SK-N-DZ (cell line): ENCODE measurements at regions not wholly inside any gene's neighbourhood (a gene's known extent, or its start where the extent isn't known, plus 50 kb on each side); places are given as distances from the start of the nearest gene placed in this dataset.

Source experiments
- DNase-seq: peaks from one replicate; pipeline ENCODE4 v3.0.0-alpha.2; 2015; ENCODE audit warnings: low spot score

DNA sequence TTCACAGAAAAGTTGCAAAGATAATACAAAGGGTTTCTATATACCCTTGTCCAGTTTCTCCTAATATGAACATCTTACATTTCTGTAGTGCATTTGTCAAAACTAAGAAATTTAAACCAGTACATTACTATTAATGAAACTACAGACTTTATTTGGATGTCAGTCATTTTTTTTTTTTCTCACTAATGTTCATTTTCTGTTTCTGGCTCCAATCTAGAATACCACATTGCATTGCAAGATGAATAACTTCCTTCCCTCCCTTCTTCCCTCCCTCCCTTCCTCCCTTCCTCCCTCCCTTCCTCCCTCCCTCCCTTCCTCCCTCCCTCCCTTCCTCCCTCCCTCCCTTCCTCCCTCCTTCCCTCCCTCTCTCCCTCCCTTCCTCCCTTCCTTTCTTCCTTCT lies 509.2 kb upstream of the MCTP2 start:
- DNase-seq = no peak

DNA sequence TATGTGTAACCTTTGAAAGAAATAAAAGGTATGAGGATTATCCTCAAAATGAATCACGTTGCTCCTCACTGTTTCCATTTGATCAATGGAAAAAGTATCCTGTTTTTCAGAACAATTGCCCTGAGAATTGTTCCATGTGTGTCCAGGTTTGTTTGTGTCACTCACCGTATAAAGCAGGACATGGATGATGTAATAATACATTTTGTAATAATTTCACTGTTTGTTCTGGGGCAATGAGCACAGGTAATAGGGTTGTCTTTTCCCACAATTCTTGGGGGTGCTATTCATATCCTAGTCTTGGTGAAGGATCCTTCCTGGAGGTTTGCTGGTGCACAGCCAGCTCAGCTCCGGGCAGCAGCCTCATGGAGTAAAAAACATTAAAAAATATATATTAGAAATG lies 510.8 kb upstream of the MCTP2 start:
- DNase-seq = no peak

DNA sequence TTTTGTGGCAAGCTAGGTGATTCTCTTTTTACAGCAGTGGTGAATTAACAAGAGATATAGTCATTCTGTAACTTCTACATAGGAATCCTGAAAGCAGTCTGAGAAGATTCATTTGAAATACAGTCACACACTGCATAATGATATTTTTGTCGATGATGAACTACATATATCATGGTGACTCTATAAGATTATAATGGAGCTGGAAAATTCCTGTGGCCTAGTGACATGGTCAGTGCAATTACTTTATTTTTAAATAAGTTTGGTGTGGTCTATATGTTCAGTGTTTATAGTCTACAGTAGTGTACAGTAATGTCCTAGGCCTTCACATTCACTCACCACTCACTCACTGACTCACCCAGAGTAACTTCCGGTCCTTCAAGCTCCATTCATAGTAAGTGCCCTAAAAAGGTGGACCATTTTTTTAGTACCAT lies 511.4 kb upstream of the MCTP2 start:
- no peak for DNase-seq

DNA sequence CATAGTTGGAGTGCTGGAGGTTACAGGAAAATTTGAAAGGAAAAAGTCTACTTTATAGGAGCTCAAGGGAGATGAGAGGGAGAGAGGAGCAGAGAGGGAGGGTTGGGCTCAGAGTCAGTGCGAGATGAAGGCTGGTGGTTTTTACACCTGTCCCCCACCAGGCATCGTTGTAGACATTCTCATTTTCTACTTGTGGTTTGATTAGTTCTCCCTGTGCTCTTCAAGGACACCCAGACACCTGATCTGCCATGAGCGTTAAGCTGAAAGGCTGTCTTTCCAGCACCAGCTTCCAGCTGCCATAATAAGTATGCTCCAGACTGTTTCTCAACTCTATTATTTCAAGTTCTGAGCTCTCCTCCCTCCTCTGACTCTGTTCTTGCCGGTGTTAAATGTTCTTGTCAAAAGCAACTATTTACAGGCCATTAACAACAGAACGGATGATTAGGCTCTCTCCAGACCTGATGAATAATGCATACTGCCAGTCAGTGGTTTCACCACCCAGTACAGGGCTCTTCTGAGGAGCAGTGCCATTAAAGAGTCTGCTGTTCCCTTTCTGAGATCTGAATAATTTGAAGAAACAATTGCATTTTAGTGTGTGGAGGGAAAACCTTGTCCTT lies 514.6 kb upstream of the MCTP2 start:
- DNase-seq = no peak

DNA sequence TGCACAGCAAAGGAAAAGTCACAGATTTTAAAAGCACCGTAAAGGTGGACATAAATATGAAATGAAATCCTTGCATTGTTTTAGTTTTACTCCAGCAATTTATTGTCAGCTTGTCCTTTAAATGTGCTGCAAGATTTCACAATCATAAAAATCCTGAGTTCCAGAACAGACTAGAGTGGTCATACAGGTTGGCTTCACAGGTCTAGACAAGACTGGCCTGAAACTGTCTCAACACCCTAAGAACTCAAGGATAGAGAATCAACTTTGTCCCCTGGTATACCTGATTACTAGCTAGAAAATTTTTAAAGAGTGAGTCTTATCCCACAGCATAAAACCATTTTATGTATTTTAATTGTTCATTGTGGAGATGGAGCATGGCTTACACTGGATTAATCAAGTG lies 521.7 kb upstream of the MCTP2 start:
- DNase-seq = no peak

DNA sequence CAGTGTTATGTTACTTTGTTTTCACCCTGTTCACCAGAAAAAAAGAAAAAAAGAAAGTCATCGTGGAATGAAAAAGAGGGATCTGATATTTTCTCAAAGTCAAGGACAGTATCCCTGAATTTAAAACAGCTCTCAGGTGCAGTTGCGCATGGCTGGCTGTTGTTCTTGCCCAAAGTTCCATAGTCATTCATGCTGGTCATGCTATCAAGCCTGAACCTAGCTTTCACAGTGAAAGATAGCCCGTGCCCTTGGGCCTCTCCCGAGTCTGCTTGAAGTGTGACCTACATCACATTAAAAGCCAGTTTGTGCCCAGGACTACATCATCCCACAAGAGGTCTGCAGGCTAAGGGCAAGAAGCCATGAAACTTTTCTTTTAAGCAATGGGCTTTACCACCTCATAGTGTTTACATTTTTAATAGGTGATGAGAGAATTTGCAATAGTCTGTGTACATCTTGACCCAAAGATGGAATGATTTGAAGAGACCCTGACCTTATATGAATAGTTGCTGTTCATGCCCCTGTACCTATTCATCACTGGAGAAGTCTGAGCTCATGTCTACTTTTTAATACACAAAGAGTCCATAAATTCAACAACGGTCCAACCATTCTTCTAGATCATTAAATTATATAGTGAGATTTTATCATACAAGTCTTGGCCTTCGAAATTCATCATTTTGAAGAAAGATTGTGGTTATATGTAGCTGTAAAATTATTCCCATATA lies 522.5 kb upstream of the MCTP2 start:
- DNase-seq = no peak

DNA sequence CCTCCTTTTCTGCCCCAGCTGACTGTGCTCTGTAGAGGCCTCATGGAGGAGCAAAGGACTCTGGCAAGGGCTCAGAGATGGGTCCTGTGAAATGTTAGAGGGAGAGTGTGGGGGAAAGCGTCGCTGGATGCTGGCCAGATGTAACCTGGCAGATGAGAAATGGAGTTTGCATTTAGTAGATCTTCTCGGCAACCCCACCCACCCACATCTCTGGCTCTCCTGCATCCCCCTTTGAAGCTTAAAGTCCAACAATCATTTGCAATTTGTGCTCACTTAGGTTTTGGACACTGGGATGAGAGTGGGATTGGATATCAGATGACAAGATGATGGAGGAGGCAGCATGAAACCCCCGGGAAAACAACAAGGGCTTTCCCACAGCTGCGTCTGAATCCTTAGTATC lies 523.6 kb upstream of the MCTP2 start:
- DNase-seq = no peak

DNA sequence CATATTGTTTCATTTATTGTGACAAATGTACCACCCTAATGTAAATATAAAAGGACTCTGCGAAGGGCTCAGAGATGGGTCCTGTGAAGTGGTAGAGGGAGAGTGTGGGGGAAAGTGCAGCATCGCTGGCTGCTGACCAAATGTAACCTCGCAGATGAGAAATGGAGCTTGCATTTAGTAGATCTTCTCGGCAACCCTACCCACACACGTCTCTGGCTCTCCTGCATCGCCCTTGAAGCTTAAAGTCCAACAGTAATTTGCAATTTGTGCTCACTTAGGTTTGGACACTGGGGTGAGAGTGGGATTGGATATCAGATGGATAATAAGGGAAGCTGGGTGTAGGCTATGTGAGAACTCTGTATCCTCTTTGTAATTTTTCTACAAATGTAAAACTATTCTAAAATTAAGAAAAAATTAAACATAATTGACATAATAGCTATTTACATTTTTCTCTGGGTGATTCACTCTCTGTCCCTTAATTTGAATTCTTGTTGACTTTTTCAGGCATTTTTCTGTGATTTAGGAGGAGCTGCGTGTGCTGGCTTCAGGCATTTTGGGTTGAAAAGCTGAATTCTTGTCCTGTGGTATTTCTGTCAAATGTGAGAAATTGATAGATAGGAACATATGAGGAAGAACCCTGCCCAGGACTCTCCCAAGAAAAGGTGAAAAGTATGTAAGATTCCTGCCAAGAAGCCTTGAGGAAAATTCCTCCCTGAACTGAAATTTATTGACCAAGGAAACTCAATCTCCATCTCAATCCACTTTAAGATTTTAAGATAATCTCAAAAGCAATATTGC lies 524.7 kb upstream of the MCTP2 start:
- no peak for DNase-seq

DNA sequence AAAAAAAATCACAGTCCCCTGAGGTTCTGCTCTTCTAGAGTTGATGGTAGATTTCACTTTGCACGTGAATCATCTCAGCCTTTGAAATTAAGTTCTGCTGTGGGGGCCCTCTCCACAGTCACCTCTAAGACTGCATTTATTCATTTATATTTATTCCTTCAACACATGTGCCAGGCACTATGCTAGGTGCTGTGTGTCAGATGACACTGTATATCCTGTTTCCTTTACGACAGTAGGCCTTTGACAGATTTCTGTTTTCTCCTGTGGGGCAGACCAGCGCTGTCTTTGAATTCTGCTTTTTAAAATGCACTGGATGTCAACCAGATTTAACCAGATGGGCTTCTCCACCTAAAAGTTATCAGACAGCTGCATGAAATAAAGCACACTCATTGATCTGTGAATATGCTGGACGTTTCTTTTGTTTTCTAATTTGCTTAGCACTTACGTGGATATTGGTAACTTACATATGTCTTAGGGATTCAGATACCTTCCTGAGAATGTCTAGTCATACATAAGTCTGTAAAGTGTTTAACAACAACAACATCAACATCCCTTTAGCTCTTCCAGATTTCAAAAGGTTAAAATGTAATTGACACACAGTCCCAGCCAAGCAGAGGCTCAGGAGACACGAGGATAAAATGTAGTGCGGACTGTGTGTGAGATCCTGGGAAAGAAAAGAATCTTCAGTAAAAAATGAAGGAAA lies 525.5 kb upstream of the MCTP2 start:
- no peak for DNase-seq

DNA sequence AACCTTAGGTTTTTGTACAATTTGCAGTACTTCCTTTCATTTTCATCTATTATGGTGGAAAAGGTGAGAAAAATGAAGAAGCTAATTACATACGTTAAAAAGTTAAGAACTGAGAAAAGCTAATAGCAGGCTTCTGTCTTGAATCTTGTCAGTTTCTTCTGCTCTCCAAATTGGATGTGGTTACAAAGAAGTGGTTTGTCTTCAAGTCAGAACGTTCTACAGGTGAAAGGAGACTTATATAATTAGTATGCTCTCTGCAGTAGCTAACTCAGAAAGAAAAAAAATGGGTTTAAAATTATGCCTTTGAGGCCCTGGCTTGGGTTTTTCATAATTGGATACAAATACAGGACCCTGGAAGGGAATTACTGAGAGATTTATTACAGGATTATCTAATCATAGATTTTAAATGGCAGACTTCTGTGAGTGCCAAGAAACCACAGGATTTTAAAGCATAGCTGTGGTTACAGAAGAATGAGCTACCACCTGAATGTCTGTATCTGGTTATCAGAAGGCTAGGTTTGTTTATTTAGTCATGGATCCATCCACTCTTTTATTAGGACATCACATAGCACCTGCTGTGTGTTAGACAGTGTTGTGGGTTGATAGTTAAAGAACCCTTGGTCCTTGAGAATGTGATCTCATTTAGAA lies 528.1 kb upstream of the MCTP2 start:
- no peak for DNase-seq

DNA sequence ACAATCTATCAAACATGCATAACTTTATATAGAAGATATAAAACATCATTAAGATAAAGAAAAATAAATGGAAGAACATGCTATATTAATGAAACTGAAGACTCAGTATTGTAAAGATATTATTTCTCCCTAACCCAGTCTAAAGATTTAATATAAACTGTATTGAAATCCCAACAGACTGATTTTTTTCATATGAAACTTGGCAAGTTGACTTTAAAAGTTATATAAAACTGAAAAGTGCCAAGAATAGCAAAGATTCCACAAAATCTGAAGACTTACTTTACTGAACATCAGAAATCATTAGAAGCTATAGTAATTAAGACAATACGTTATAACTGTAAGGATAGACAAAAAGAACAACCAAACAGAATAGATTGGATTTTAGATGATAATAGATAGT lies 531.3 kb upstream of the MCTP2 start:
- no peak for DNase-seq

DNA sequence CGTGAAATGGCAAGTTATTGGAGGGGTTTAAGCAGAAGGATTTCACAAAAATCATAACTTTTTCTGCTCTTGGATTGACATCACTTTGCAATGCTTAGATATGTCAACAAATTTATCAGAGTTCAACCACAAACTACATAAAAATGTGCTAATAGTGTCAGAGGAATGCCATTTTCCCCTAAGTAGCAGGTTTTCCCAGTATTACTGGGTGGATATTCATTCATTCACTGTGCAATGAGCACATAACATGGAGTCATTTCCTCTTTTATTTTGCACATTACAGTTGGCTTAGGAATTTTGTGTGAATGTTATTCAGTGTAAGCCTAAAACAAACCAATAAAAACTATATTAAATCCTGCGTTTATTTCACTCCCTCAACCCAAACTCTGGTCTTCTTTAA lies 537.3 kb upstream of the MCTP2 start:
- no peak for DNase-seq

DNA sequence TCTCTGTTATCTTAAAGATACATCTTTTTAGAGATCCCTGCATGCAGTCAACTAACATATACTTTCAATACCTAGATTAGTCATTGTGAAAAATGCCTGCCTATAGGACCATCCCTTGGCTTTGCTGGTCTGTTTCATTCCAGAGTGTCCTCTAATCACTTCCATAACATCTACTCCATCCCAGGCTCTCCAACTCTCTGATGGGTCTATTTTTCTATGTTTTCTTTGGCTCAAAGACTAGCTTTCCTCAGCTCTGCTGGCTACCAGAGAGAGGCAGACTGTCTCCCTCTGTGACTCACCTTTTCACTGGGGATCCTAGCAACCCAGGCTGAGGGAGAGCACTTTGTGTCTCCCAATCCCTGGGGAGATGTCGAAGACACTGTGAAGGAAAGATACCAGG lies 547.7 kb upstream of the MCTP2 start:
- no peak for DNase-seq

DNA sequence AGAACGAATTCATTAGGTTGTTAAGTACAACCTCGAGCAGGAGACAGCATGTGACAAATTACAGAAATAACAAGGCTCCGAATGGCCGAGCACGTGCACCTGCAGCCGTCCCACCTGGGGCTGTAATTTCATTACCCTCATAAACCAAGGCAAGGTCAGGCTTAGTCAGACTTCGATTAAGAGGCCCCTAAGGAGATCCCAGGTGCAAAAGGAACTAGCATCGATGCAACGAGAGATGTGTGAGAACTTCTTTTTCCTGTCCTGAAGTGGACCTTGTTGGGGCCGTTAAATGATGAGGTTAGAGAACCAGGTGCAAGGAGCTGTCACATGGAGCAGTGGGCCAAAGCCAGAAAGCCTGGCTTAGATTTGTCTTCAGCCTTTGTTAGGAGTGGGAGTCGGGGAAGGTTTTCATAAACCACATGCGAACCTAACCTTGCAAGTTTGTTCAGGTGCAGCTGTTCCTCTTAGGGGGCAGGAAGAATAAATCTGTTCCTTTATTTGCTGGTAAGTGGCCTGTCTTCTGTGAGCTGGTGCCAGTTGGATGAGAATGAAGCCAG lies 559.9 kb upstream of the MCTP2 start:
- no peak for DNase-seq

DNA sequence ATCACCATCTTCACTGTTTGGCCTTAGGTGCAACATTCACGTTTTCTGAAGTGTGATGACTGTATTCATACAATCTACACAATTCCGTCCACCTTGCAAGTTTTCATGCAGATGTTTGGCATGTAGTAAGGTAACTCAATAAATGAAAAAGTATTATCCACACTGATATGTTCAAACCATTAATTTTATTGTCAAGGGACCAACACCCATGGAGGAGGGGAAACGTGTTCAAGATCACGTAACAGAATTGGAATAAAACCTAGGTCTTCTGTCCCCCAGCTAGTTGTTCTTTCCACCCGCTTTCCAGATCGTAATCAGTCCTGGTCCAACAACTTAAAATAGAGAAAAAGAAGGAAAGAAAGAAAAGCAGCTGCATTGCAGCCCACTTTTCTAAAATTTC lies 560.4 kb upstream of the MCTP2 start:
- DNase-seq = no peak

DNA sequence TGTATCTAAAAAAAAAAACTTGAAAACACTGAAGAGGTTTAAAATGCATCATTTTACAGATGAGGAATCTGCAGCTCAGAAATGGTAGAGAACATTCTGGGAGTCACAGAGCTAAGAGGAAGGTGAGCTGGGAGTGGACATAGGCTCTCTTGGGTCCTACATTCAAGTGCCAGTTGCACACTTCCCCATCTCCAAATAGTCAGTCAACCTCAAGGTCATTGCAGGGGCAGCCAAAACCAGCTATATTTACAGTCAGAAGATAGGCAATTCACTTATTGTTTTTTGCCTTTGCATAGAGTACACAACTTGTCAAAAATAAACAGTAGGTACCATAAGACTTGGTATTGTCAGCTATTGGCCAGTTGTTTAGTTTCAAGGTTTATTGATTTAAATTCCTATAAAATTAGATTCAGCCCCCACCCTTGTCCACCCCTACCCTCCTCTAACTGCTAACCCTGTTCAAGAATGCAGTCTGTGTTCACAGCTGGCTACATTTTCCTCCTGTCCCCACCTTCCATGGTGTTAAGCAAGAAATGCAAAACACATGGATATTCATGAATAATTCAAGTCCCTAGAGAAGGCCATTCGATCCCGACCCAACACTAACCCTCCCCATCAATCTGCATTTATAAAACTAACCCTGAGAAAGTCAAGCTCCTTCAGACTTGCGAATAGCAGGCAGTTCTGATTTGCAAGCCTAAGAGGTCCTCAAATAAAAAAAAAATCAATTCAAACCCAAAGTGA lies 567.0 kb upstream of the MCTP2 start:
- no peak for DNase-seq

DNA sequence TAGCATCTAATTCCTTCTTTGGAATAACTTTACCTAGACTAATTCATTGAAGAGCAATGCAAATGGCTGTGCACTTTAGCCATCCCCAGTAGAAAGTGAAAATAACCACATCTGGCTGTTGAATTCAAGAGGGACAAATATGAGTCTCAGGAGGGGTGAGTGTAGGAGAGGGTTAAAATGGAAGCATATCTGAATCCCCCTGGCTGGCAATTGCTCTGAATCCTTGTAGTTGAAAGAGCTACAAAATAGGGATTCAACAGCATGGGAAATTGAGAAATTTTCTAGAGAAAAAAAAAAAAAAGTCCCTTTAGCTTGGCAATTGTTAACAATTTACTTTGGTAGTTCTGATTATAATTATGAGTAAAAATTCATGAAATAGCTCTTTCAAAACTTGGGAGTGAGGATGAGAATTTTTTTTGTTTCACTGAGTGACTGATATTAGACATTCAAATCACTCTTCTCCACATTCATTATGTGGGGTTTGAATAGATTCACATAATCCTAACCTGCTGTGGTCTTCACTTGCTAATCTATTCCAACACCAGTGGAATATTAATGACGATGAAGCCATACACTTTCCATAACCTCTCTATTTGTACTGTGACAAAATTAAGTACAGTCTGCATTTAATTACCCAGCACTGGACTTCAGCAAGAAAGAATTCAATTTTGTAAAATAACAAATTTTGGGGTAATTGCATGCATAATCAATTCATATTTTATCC lies 569.0 kb upstream of the MCTP2 start:
- no peak for DNase-seq

DNA sequence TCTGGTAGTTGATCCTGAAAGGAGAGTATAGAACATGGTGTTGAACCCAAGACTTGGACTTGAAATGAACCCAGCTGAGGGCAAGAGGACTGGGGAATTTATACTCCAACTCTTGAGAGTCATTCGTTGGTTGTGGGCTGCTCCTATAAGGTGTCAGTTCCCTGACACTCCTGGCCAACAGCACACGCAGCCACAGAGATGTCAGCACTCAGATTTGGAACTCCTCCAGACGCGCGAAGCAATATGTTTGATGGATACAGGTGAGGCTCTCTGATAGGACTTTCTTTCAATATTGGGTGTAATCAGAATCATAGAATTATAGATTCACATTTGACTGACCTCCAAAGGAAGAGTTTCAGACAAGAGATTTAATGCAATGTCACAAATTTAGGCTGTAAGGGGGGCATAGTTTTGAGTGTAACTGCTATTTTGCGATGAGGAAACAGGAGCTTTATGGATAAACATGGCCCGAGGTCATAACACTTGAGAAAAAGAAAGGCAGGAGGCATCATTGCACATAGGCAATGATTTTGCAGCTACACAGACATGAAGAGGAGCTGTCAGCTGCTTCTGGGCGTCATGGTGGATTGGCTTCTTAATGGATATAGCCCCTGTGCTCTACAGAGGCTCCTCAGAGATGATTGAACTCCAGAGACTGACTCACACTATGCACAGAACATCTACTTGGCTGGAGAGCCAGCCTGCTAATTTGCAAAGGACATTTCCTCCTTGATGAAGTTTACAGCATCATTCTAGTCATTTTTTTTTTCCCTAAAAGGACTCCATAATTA lies 569.2 kb upstream of the RGMA start:
- DNase-seq = no peak

DNA sequence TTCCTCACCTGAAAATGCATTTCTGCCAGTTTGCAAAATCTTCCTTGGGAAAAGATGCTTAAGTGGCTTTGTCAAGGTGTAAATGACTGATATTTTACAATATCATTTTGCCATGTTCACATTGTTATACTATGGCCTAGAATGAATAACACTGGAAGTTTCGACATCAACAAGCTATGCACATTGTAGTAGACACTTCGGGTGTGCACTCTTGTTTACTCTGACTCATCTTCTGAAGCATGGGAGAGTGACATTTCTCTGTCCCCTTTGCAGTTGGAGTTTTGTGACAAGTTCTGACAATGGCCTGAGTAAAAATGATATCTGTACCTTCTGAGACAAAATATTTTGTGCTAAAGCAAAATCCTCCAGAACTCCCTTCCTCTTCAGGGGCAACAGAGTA lies 567.0 kb upstream of the RGMA start:
- no peak for DNase-seq
